GM21619 (cell line): ENCODE measurements at regions not wholly inside any gene's neighbourhood (a gene's known extent, or its start where the extent isn't known, plus 50 kb on each side); places are given as distances from the start of the nearest gene placed in this dataset.
"Not testable (repeated sequence)": the region's sequence is repeated elsewhere in the genome, so short reads cannot be mapped to it uniquely, and the experiment has no call there.

Experiments used
- ATAC-seq: cut with Tn5 transposase; IDR thresholded peaks from one replicate; pipeline ENCODE4 v1.9.1; 2021; ENCODE audit not compliant: unreplicated experiment

GRCh38 chrX:25144043-25144940, 128.5 kb upstream of the ARX start:
- ATAC-seq: no peak

DNA sequence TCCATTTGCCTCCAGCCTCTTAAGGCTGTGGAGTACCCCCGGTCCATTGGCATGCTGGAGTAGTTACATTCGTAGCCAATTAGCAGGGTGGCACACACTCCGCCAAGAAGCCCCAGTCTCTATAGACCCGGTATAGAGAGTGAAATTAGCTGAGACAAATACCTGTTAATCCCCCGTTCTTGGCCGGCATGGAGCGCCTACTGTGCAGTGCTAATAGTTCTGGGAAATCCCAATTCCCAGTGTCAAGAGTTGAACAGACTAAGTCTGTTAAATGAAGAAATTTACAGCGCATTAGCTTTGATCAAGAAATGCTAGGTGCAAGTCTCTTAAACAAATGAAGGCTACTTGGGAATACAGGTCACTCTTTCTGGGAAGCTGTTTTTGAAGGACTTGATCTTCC, 127.8 kb upstream of the ARX start:
- no peak for ATAC-seq

DNA sequence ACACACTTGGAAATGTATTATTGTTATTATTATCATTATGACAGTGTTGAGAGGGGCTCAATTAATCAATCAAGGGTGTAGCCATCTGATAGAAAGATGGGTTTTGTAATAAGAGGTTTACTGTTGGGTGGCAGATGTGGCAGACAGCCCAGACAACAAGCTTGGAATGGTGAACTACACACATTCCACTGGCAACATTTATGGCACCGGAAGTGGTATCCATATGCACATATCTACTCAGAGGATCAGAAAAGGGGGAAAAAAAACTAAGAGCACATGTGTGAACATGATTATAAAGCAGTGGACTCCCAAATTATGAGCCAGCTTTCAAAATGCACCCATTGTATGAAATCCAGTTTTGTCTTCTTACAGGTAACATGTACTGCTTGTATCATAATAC, 125.9 kb upstream of the ARX start:
- ATAC-seq: no peak

DNA sequence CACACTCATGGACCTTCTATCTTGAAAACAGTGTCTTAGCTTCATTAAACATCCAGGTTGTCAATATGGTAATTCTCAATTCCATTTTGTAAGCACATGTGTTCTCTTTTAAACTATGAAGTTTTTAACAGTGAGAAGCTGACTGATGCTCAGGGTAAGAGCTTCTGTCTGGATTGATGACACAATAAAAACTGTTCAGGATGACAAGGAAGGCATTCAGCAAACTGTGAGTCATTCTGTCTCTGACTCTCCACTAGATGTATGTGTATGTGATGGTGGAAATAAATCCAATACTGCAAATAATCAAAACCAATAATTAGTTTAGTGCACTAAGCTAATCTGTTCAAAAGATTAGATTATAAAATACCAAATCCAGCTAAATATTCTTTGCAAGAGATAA, 115.3 kb upstream of the ARX start:
- ATAC-seq: no peak

- no peak for ATAC-seq
Measured at GRCh38 chrX:25130619-25131018, 114.9 kb upstream of the ARX start.

- no peak for ATAC-seq
Measured at GRCh38 chrX:25125483-25125882, 109.7 kb upstream of the ARX start.

GRCh38 chrX:25124391-25124790, 108.6 kb upstream of the ARX start:
- no peak for ATAC-seq

DNA sequence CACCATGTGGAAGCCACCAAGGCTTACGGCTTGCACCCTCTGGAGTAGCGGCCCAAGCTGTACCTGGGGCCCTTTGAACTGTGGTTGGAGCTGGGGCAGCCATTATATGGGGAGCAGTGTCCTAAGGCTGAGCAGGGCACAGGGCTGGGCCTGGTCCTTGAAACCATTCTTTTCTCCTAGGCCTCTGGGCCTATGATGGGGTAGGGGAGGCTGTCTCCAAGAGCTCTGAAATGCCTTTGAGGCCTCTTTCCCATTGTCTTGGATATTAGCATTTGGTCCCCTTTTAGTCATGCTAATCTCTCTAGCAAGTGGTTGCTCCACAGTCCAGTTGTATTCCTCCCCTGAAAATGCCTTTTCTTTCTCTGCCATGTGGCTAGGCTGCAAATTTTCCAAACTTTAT, 96.4 kb upstream of the ARX start:
- ATAC-seq: no peak

DNA sequence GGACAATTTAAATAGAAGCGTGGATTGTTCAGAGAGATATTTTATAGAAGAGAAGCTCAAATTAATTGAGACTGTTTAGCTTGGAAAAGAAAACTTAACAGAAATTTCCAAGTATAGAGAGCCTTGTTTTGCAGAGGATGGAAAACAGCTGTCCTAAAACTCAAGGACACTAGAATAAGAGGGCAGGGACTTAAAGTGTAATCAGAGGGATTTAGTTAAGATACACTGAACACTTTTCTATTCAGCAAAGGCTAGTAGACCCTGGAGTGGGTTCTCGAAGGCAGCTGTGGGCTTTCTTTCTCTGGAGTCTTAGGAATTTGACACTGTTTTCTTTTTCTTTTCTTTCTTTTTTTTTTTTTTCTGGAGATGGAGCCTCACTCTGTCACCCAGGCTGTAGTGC, 92.7 kb upstream of the ARX start:
- ATAC-seq: no peak

GRCh38 chrX:25105221-25105620, 89.5 kb upstream of the ARX start:
- ATAC-seq: no peak

- no peak for ATAC-seq
Measured at GRCh38 chrX:25096522-25097045, 80.8 kb upstream of the ARX start.

GRCh38 chrX:25091152-25091551, 75.4 kb upstream of the ARX start:
- ATAC-seq: not testable (repeated sequence)

DNA sequence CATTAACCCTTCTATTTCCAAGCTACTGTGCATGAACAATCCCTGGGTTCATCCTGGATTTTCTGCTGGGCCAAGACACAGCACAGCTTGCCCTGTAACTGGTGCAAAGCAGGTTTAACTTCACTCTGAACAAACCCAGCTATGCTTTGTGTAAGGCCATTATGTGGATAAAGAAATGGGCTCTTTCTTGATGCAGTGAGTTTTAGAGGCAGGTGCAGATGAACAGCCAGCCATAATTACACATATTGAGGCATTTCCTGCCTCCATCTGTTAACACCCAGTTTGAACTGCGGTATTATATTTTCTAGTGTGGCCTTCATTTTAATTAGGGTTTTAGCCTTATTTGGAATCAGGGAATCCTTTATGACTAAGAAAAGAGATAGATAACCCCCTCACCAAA, 68.7 kb upstream of the ARX start:
- ATAC-seq: no peak

DNA sequence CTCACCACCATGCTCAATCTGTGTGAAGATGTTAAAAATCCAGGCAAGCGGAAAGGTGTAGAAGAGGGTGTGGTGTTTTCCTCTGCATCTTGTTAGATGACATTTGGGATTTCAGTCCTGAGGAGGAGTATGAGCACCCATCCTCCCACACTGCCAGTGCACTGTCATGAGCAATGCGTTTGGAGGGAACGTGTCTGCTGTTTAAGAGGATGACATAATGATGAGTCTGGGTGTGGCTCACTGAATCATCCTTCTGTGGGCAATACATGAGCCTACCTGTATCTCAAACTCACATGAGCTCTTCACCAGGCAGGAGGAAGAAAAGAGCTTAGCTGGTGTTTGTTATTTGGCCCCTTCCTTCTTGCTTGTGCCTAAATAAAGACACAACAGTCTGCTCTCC, 67.9 kb upstream of the ARX start:
- no peak for ATAC-seq

GRCh38 chrX:25079020-25079419, 63.3 kb upstream of the ARX start:
- ATAC-seq: no peak

DNA sequence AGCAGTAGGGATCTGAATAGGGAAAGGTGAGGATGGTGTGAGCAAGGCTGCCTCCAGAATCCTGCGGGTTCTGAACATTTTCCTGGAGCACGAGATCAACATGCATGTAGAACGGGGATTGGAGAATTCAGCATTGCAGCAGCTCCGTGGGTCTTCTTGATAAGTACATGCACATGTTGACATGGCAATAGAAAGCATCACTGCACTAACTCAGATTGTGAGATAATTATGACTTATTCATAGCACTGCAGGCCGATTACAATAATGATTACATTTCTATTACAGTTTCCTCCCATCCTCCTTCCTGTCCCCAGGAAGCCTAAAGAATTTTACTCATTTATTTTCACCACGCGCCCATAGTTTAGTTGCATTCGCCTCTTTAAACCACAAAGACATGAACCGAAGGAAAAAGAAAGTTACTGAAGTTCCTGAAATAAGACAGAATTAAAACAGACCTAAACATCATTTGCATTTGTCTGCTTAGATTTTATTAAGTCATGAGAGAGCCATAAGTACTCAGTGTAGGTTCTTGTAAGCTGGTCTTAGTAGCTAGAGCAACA, 61.3 kb upstream of the ARX start:
- no peak for ATAC-seq

DNA sequence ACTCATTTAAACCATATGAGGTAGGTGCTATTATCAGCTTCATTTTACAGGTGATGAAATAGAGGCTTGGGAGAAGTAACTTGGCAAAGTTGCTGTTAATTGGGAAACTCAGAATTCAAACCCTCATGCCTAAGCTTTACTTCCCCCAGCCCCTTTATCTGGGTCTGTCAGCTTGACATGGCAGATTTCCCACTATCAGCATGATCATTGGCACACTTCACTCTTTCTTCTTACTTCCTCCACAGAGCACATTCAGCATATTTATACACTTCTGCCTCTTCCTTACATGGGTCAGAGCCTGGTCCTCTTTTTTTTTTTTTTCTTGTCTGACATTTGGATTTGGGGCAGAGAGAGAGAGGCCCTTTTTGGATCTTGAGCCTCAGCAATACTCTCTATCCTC, 56.5 kb upstream of the ARX start:
- ATAC-seq: no peak

GRCh38 chrX:25070038-25070437, 54.3 kb upstream of the ARX start:
- no peak for ATAC-seq

DNA sequence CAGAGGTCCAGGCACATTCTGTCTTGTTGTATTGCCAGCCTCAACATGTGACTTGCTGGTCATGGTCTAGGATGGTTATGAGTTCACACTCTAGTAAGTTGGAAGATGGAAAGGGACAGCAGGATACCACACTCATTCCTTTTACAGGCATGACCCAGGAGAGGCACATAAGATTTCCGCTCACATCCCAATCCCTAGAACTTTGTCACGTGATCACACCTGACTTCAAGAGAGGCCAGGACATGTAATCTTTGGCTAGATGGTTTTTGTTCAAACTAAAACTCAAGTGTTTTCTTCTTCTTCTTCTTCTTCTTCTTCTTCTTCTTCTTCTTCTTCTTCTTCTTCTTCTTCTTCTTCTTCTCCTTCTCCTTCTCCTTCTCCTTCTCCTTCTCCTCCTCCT, 53.4 kb upstream of the ARX start:
- ATAC-seq: no peak

- no peak for ATAC-seq
Measured at GRCh38 chrX:25068340-25068739, 52.6 kb upstream of the ARX start.

DNA sequence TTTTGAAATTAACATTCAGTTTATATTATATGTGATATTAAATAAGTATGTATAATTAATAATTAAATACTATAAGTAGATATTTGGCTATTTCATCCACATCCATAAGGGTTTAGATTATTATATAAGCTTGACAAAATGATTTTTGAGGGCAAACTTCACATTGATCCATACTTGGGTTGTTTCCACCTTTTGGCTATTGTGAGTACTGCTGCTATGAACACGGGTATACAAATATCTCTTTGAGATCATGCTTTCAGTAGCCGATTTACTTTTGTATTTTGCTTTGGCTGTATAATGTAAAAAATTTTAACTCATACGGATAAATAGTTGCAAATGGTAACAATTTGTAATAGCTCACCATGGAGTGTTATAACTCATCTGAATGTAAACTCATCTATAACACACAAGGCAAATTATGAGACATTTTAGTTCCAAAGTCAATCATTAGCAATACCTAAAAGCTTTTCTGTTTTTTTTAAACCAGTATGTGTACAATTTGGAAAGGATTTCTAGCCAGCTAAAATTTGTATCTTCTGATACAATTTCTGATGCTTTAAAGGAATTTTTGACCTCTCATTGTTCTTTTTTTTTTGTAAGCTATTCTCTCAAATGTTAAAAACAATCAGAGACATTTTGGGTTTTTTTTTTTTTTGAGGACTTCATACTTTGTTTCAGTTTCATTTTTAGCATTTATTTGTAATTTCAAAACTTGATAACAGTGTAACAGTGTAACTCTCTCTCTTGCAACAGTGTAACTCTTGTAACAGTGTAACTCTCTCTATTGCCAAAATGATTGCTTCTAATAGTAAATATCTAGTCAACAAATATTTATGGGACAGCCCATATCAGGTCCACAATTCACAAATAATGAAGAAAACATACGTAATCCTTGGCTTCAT, 51.8 kb upstream of the ARX start:
- peak; percentile 75 for ATAC-seq

DNA sequence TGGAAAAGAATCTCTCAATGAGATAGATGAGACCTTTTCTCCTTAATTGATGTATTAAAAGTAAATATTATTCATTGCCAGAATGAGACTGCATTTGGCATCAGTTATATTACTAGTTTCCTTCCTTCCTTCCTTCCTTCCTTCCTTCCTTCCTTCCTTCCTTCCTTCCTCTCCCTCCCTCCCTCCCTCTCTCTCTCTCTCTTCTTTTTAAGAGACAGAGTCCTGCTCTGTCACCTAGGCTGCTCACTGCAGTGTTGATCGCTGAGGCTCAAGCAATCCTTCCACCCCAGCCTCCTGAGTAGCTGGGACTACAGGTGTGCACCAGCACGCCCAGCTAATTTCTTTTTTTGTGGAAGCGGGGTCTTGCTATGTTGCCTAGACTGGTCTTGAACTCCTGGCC, 50.4 kb upstream of the ARX start:
- ATAC-seq: no peak
